Spinal cord (tissue), 9 donors: ENCODE measurements at regions not wholly inside any gene's neighbourhood (a gene's known extent, or its start where the extent isn't known, plus 50 kb on each side); places are given as distances from the start of the nearest gene placed in this dataset.

ENCODE experiments used
- DNase-seq, 6 donors: peaks; one replicate each; pipeline versions ENCODE4 v3.0.0 to v3.0.0-alpha.2; 2013 to 2015; ENCODE audit warnings: low spot score in 6 of 6, low read depth in 4 of 6
- H3K27ac ChIP-seq: one replicate; pipeline ENCODE4 v1.5.1; 2013; ENCODE audit warnings: low read depth, low read length, control low read depth
- H3K27me3 ChIP-seq: one replicate; pipeline ENCODE4 v1.6.1; 2013; ENCODE audit warnings: low read length; ENCODE audit not compliant: control insufficient read depth, insufficient read depth
- H3K36me3 ChIP-seq: one replicate; pipeline ENCODE4 v1.6.1; 2013; ENCODE audit warnings: low read length; ENCODE audit not compliant: control insufficient read depth, insufficient read depth
- H3K4me1 ChIP-seq: one replicate; pipeline ENCODE4 v1.6.1; 2013; ENCODE audit warnings: low read length; ENCODE audit not compliant: control insufficient read depth, insufficient read depth
- H3K4me3 ChIP-seq: one replicate; pipeline ENCODE4 v1.5.1; 2013; ENCODE audit warnings: low read depth, low read length, control low read depth
- H3K9me3 ChIP-seq: one replicate; pipeline ENCODE4 v1.6.1; 2013; ENCODE audit warnings: low read length; ENCODE audit not compliant: control insufficient read depth, insufficient read depth
- WGBS: methylation state at CpG from one replicate; pipeline ENCODE4 v1.1.5; 2013; ENCODE audit warnings: missing lambda C conversion rate; ENCODE audit not compliant: insufficient coverage; 5-methylcytosine and 5-hydroxymethylcytosine counted together
- donor health status: healthy.

GRCh38 chrX:20347481-20347880 lies 80.8 kb upstream of the RPS6KA3 start:
- Histone ChIP-seq H3K27me3 (peaks cover 12% of the 10 kb centered on the region), H3K9me3 (no peaks in the 10 kb centered on the region), H3K27ac (no peak overlapping the region), H3K4me3 (no peak overlapping the region), H3K36me3 (no peaks in the 10 kb centered on the region), H3K4me1 (no peaks in the 10 kb centered on the region)
- WGBS = 79% methylated on average over 2 of the region's 5 CpGs
- DNase-seq = peak in 2 of 6 donors; percentile 21 to 38

- peaks cover 14% of the 10 kb centered on the region for H3K27me3 ChIP-seq
- no peaks in the 10 kb centered on the region for H3K36me3 ChIP-seq
- H3K9me3 ChIP-seq = no peaks in the 10 kb centered on the region
- H3K4me3 ChIP-seq = no peak overlapping the region
- 14% methylated on average over 1 of the region's 1 CpG for WGBS
- H3K27ac ChIP-seq = no peak overlapping the region
- H3K4me1 ChIP-seq = no peaks in the 10 kb centered on the region
- no peak for DNase-seq
Measured at GRCh38 chrX:20333672-20334071, 67.0 kb upstream of the RPS6KA3 start.

GRCh38 chrX:20330545-20330944 lies 63.8 kb upstream of the RPS6KA3 start:
- Histone ChIP-seq H3K4me3 (no peak overlapping the region), H3K27me3 (peaks cover 22% of the 10 kb centered on the region), H3K4me1 (no peaks in the 10 kb centered on the region), H3K9me3 (no peaks in the 10 kb centered on the region), H3K36me3 (no peaks in the 10 kb centered on the region), H3K27ac (no peak overlapping the region)
- WGBS = 58% methylated on average over 2 of the region's 2 CpGs
- no peak for DNase-seq

- no peak for DNase-seq
- no peak overlapping the region for H3K4me3 ChIP-seq
- WGBS = 82% methylated on average over 1 of the region's 3 CpGs
Measured at GRCh38 chrX:20329435-20329834, 62.7 kb upstream of the RPS6KA3 start.

GRCh38 chrX:20325786-20326388 lies 59.2 kb upstream of the RPS6KA3 start:
- H3K27ac ChIP-seq = no peak overlapping the region
- DNase-seq = no peak
- no peaks in the 10 kb centered on the region for H3K9me3 ChIP-seq
- no peaks in the 10 kb centered on the region for H3K4me1 ChIP-seq
- peaks cover 26% of the 10 kb centered on the region for H3K27me3 ChIP-seq
- H3K4me3 ChIP-seq = no peak overlapping the region
- WGBS = 79% methylated on average over 3 of the region's 6 CpGs
- H3K36me3 ChIP-seq = no peaks in the 10 kb centered on the region

More at GRCh38 chrX:20329435-20329834, 62.7 kb upstream of the RPS6KA3 start:
- H3K36me3 ChIP-seq = no peaks in the 10 kb centered on the region
- H3K27me3 ChIP-seq = peaks cover 24% of the 10 kb centered on the region
- H3K9me3 ChIP-seq = no peaks in the 10 kb centered on the region
- H3K4me1 ChIP-seq = no peaks in the 10 kb centered on the region
- no peak overlapping the region for H3K27ac ChIP-seq

GRCh38 chrX:20322887-20323286 lies 56.2 kb upstream of the RPS6KA3 start:
- H3K4me1 ChIP-seq = no peaks in the 10 kb centered on the region
- H3K4me3 ChIP-seq = no peak overlapping the region
- no peak for DNase-seq
- WGBS = 68% methylated on average over 4 of the region's 5 CpGs
- H3K36me3 ChIP-seq = no peaks in the 10 kb centered on the region
- peaks cover 27% of the 10 kb centered on the region for H3K27me3 ChIP-seq
- H3K27ac ChIP-seq = no peak overlapping the region
- no peaks in the 10 kb centered on the region for H3K9me3 ChIP-seq

GRCh38 chrX:20320461-20321159 lies 53.9 kb upstream of the RPS6KA3 start:
- Histone ChIP-seq H3K36me3 (no peaks in the 10 kb centered on the region), H3K27ac (no peak overlapping the region), H3K27me3 (peaks cover 25% of the 10 kb centered on the region), H3K4me3 (no peak overlapping the region), H3K4me1 (no peaks in the 10 kb centered on the region), H3K9me3 (no peaks in the 10 kb centered on the region)
- no peak for DNase-seq
- WGBS = no CpG with 5 or more reads among the region's 12 CpGs

GRCh38 chrX:20319054-20319453 lies 52.3 kb upstream of the RPS6KA3 start:
- peaks cover 25% of the 10 kb centered on the region for H3K27me3 ChIP-seq
- H3K4me3 ChIP-seq = no peak overlapping the region
- no peak overlapping the region for H3K27ac ChIP-seq
- H3K36me3 ChIP-seq = no peaks in the 10 kb centered on the region
- H3K9me3 ChIP-seq = no peaks in the 10 kb centered on the region
- no peaks in the 10 kb centered on the region for H3K4me1 ChIP-seq
- 81% methylated on average over 2 of the region's 4 CpGs for WGBS
- DNase-seq = no peak

- Histone ChIP-seq H3K27me3 (peaks cover 28% of the 10 kb centered on the region), H3K36me3 (no peaks in the 10 kb centered on the region), H3K4me1 (no peaks in the 10 kb centered on the region), H3K4me3 (no peak overlapping the region), H3K9me3 (no peaks in the 10 kb centered on the region), H3K27ac (no peak overlapping the region)
- no peak for DNase-seq
- 62% methylated on average over 5 of the region's 5 CpGs for WGBS
Measured at GRCh38 chrX:20317873-20318272, 51.2 kb upstream of the RPS6KA3 start.
